Stimulated activated CD4-positive, alpha-beta T cell treated with anti-CD3 and anti-CD28 coated beads, Interleukin-12 subunit alpha, Interleukin-12 subunit beta, amount 100 ng/mL, for 24 hours (primary cell): ENCODE measurements at regions not wholly inside any gene's neighbourhood (a gene's known extent, or its start where the extent isn't known, plus 50 kb on each side); places are given as distances from the start of the nearest gene placed in this dataset.

Experiments
- DNase-seq, 2 experiments: peaks; one replicate each; pipeline ENCODE4 v3.0.0-alpha.2; 2020; ENCODE audit warnings: low read depth in 2 of 2

GRCh38 chr16:8519179-8519578, 71.1 kb downstream of the TMEM114 start:
- no peak for DNase-seq

- DNase-seq = no peak
These were observed 73.0 kb downstream of the TMEM114 start for GRCh38 chr16:8517280-8517679.

- no peak for DNase-seq
These were observed 73.8 kb downstream of the TMEM114 start for GRCh38 chr16:8516471-8516870.

- no peak for DNase-seq
These were observed 77.2 kb downstream of the TMEM114 start for GRCh38 chr16:8512941-8513624.

GRCh38 chr16:8511464-8511863, 78.8 kb downstream of the TMEM114 start:
- DNase-seq = no peak

- no peak for DNase-seq
These were observed 80.2 kb downstream of the TMEM114 start for GRCh38 chr16:8510160-8510559.

- no peak for DNase-seq
These were observed 84.9 kb downstream of the TMEM114 start for GRCh38 chr16:8505327-8505991.

- DNase-seq = no peak
These were observed 87.9 kb downstream of the TMEM114 start for GRCh38 chr16:8502446-8502845.

GRCh38 chr16:8500351-8500750, 90.0 kb downstream of the TMEM114 start:
- DNase-seq = no peak

GRCh38 chr16:8496364-8496763, 93.9 kb downstream of the TMEM114 start:
- no peak for DNase-seq

GRCh38 chr16:8493972-8494371, 96.3 kb downstream of the TMEM114 start:
- no peak for DNase-seq

GRCh38 chr16:8492690-8493089, 97.6 kb downstream of the TMEM114 start:
- no peak for DNase-seq

- no peak for DNase-seq
These were observed 100.7 kb downstream of the TMEM114 start for GRCh38 chr16:8489580-8489979.

GRCh38 chr16:8486985-8487384, 103.3 kb downstream of the TMEM114 start:
- no peak for DNase-seq

- no peak for DNase-seq
These were observed 106.9 kb downstream of the TMEM114 start for GRCh38 chr16:8483396-8483795.

- no peak for DNase-seq
These were observed 108.5 kb downstream of the TMEM114 start for GRCh38 chr16:8481810-8482209.

- no peak for DNase-seq
These were observed 113.5 kb downstream of the TMEM114 start for GRCh38 chr16:8476824-8477223.

- DNase-seq = no peak
These were observed 115.7 kb downstream of the TMEM114 start for GRCh38 chr16:8474587-8474986.

- DNase-seq = no peak
These were observed 121.1 kb downstream of the TMEM114 start for GRCh38 chr16:8469102-8469778.

GRCh38 chr16:8464979-8465378, 125.3 kb downstream of the TMEM114 start:
- DNase-seq = no peak

- no peak for DNase-seq
These were observed 131.1 kb downstream of the TMEM114 start for GRCh38 chr16:8459085-8459733.

GRCh38 chr16:8458481-8459046, 131.7 kb downstream of the TMEM114 start:
- no peak for DNase-seq
